Upper lobe of left lung (tissue), 6 donors: ENCODE measurements at regions not wholly inside any gene's neighbourhood (a gene's known extent, or its start where the extent isn't known, plus 50 kb on each side); places are given as distances from the start of the nearest gene placed in this dataset.

Source experiments
- ATAC-seq, 2 donors: fragments of 200-7000 bp; cut with Tn5 transposase; one replicate each; pipeline ENCODE4 v1.9.1; 2022; ENCODE audit warnings: mild to moderate bottlenecking in 2 of 2, moderate library complexity in 2 of 2; ENCODE audit not compliant: low FRiP score in 2 of 2
- DNase-seq, 2 donors: peaks; one replicate each; pipeline ENCODE4 v3.0.0-alpha.2; 2019 to 2020
- H3K27ac ChIP-seq, 4 donors: fragments of 200-600 bp; sonication (generic); one replicate each; pipeline ENCODE4 v1.5.1; 2016 to 2019
- H3K27me3 ChIP-seq, 4 donors: fragments of 200-600 bp; sonication (generic); one replicate each; pipeline ENCODE4 v1.5.1; 2017 to 2019
- H3K36me3 ChIP-seq, 4 donors: fragments of 200-600 bp; sonication (generic); one replicate each; pipeline ENCODE4 v1.5.1; 2016 to 2019
- H3K4me1 ChIP-seq, 4 donors: fragments of 200-600 bp; sonication (generic); one replicate each; pipeline ENCODE4 v1.5.1; 2018 to 2019
- H3K4me3 ChIP-seq, 4 donors: fragments of 200-600 bp; sonication (generic); one replicate each; pipeline ENCODE4 v1.5.1; 2017 to 2019; ENCODE audit warnings: mild to moderate bottlenecking in 2 of 4, moderate library complexity in 1 of 4
- H3K9me3 ChIP-seq, 4 donors: fragments of 200-600 bp; sonication (generic); one replicate each; pipeline ENCODE4 v1.5.1; 2018 to 2019
- EP300 ChIP-seq, 4 donors: sonication (generic); formaldehyde crosslinking; IDR thresholded peaks; one replicate each; pipeline ENCODE4 v1.5.1; 2017; ENCODE audit warnings: antibody characterized with exemption in 4 of 4, control low read depth in 2 of 4
- POLR2A ChIP-seq, 4 donors: fragments of 450-650 bp; IDR thresholded peaks; one replicate each; pipeline ENCODE4 v1.5.1; 2016 to 2017; ENCODE audit warnings: antibody characterized with exemption in 4 of 4, mild to moderate bottlenecking in 2 of 4
- POLR2AphosphoS5 ChIP-seq, 2 donors: sonication (generic); formaldehyde crosslinking; IDR thresholded peaks; one replicate each; pipeline ENCODE4 v1.5.1; 2017; ENCODE audit warnings: antibody characterized with exemption in 2 of 2
- WGBS, 2 donors: methylation state at CpG; one replicate each; pipeline ENCODE4 v1.1.5; 2017 to 2018; 5-methylcytosine and 5-hydroxymethylcytosine counted together
- TF ChIP-seq, protein P1 (sequence below), 6 experiments: fragments of 450-650 bp in 4 of 6; fragments of 200-600 bp in 2 of 6; sonication (generic) in 2 of 6; IDR thresholded peaks; one replicate each; pipeline ENCODE4 v1.5.1; 2016 to 2019; ENCODE audit warnings: antibody characterized with exemption in 6 of 6
- donor health status: DM: no; HTN: no; CAD: no; lungs with moderate emphysema.
- donor health status: DM: no; HTN: yes; CAD: no; lungs with severe emphysema.

DNA sequence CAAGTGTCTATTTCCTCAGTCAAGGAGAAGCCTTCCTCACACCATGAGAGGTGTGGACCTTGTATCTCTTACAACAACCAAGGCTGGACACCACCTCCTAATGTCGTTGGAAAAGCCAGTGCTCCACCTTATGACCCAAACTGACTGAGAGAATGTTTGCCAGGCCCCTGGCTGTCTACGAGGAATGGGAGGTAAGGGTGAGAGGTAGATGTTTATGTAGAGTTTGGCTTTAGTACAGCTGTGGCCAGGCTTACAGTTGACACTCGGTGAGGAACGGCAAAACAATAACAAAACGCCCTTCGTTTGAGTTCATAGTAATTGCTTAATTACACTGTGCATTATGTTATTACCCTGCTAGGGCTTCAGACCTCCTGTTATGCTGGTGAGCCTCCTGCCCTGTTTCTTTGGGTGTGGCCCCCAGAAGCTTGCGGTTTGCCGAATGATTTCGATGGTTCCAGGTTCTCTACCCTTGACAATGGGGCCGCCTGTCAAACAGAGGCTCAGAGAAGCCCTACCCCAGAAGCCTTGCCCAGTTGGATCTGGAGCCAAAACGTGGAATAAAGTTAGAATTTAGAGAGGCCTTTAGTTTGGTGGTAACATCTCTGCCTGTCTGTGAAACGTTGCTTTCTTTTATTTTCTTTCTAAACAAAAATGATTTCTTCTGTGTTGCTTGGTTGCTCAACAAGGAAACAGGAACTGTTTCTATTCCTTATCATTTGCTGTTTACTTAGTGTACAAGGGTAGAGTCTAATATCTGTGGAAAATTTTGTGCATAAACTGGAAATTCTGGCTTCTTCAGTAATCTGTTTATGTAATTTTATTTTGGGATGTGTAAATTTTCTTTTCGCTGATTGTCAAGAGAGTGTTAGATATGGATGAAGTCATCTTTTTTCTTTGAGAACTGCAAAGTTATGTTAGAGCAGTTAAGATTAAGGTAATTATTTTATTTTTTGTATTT lies 60.4 kb upstream of the FOXQ1 start:
- TF ChIP-seq POLR2A (IDR thresholded peaks at IDR 0.05): no peak
- TF ChIP-seq, protein P1, sequence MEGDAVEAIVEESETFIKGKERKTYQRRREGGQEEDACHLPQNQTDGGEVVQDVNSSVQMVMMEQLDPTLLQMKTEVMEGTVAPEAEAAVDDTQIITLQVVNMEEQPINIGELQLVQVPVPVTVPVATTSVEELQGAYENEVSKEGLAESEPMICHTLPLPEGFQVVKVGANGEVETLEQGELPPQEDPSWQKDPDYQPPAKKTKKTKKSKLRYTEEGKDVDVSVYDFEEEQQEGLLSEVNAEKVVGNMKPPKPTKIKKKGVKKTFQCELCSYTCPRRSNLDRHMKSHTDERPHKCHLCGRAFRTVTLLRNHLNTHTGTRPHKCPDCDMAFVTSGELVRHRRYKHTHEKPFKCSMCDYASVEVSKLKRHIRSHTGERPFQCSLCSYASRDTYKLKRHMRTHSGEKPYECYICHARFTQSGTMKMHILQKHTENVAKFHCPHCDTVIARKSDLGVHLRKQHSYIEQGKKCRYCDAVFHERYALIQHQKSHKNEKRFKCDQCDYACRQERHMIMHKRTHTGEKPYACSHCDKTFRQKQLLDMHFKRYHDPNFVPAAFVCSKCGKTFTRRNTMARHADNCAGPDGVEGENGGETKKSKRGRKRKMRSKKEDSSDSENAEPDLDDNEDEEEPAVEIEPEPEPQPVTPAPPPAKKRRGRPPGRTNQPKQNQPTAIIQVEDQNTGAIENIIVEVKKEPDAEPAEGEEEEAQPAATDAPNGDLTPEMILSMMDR (IDR thresholded peaks at IDR 0.05): no peak
- no peak for TF ChIP-seq EP300 (IDR thresholded peaks at IDR 0.05)
- TF ChIP-seq POLR2AphosphoS5 (IDR thresholded peaks at IDR 0.05): no peak
- Histone ChIP-seq H3K9me3 (no peaks in the 10 kb centered on the region), H3K4me3 (no peak overlapping the region), H3K27ac (no peak overlapping the region), H3K27me3 (no peaks in the 10 kb centered on the region), H3K4me1 (no peaks in the 10 kb centered on the region), H3K36me3 (no peaks in the 10 kb centered on the region)
- 76 to 79% methylated on average over 13 of the region's 13 CpGs for WGBS, 2 donors
- no peak for DNase-seq
- no peak for ATAC-seq

- TF ChIP-seq EP300 (IDR thresholded peaks at IDR 0.05): no peak
- TF ChIP-seq POLR2AphosphoS5 (IDR thresholded peaks at IDR 0.05): no peak
- no peak for TF ChIP-seq POLR2A (IDR thresholded peaks at IDR 0.05)
- TF ChIP-seq, protein P1 (IDR thresholded peaks at IDR 0.05): no peak
- Histone ChIP-seq H3K36me3 (no peaks in the 10 kb centered on the region), H3K4me3 (no peak overlapping the region), H3K27me3 (no peaks in the 10 kb centered on the region), H3K27ac (no peak overlapping the region), H3K9me3 (no peaks in the 10 kb centered on the region), H3K4me1 (no peaks in the 10 kb centered on the region)
- no peak for ATAC-seq
- DNase-seq: no peak
- 69 to 71% methylated on average over 12 of the region's 12 CpGs for WGBS, 2 donors
These were observed 61.3 kb upstream of the FOXQ1 start for GRCh38 chr6:1250489-1251197.

DNA sequence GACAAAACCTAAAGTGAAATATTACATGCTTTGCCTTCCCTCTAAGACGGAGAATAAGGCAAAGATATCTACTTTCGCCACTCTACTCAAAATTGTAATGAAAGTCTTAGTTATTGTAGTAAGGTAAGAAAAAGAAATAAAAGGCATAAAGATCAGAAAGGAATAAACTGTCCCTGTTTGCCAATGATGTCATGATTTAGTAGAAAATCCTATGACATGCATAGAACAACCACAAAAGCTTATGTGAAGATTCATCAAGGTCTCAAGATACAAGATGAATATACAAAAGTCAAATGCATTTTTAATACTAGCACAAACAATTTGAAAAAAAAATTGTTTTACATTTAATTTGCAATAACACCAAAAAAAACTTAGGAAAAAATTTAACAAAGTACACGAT lies 64.0 kb upstream of the FOXQ1 start:
- no peaks in the 10 kb centered on the region for H3K9me3 ChIP-seq
- H3K27ac ChIP-seq: no peak overlapping the region
- no peaks in the 10 kb centered on the region for H3K27me3 ChIP-seq
- no peaks in the 10 kb centered on the region for H3K4me1 ChIP-seq
- no peak for TF ChIP-seq EP300 (IDR thresholded peaks at IDR 0.05)
- TF ChIP-seq POLR2A (IDR thresholded peaks at IDR 0.05): no peak
- H3K36me3 ChIP-seq: no peaks in the 10 kb centered on the region
- ATAC-seq (no peak), DNase-seq (no peak)
- H3K4me3 ChIP-seq: no peak overlapping the region
- 92 to 94% methylated on average over 3 of the region's 3 CpGs for WGBS, 2 donors

DNA sequence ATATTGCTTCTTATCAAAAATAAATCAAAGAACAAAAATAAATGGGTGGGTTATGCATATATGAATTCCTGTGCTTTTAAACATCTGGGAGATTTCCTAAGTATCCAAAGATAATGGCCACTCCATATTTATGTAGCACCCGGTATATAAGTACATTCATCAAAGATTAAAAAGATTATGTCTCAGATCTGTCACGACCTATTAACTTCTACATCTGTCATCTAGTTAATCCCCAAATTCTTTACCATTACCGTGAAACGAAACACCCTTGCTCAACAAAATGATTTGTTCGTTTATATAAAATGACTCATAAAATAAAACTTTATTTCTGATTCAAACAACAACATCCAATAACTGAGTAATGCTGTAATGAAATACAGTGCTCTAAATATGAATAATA lies 64.8 kb upstream of the FOXQ1 start:
- no peaks in the 10 kb centered on the region for H3K27me3 ChIP-seq
- ATAC-seq: no peak
- no peaks in the 10 kb centered on the region for H3K4me1 ChIP-seq
- H3K27ac ChIP-seq: no peak overlapping the region
- no peaks in the 10 kb centered on the region for H3K36me3 ChIP-seq
- WGBS, 2 donors: 68 to 72% methylated on average over 5 of the region's 5 CpGs
- H3K9me3 ChIP-seq: no peaks in the 10 kb centered on the region
- DNase-seq: no peak
- TF ChIP-seq, protein P1 (IDR thresholded peaks at IDR 0.05): no peak
- TF ChIP-seq POLR2AphosphoS5 (IDR thresholded peaks at IDR 0.05): no peak
- no peak for TF ChIP-seq EP300 (IDR thresholded peaks at IDR 0.05)
- TF ChIP-seq POLR2A (IDR thresholded peaks at IDR 0.05): no peak
- H3K4me3 ChIP-seq: no peak overlapping the region

GRCh38 chr6:1244941-1245340 lies 67.0 kb upstream of the FOXQ1 start:
- no peak overlapping the region for H3K4me3 ChIP-seq
- no peaks in the 10 kb centered on the region for H3K9me3 ChIP-seq
- no peak for ATAC-seq
- no peaks in the 10 kb centered on the region for H3K4me1 ChIP-seq
- no peaks in the 10 kb centered on the region for H3K36me3 ChIP-seq
- DNase-seq: no peak
- H3K27me3 ChIP-seq: no peaks in the 10 kb centered on the region
- TF ChIP-seq POLR2AphosphoS5 (IDR thresholded peaks at IDR 0.05) (no peak), EP300 (IDR thresholded peaks at IDR 0.05) (no peak), POLR2A (IDR thresholded peaks at IDR 0.05) (no peak)
- TF ChIP-seq, protein P1 (IDR thresholded peaks at IDR 0.05): no peak
- WGBS, 2 donors: 83 to 84% methylated on average over 16 of the region's 16 CpGs
- no peak overlapping the region for H3K27ac ChIP-seq
